ENCODE measurements at regions not wholly inside any gene's neighbourhood (a gene's known extent, or its start where the extent isn't known, plus 50 kb on each side); places are given as distances from the start of the nearest gene placed in this dataset.
"Not testable (repeated sequence)": the region's sequence is repeated elsewhere in the genome, so short reads cannot be mapped to it uniquely, and the experiment has no call there.

DNA sequence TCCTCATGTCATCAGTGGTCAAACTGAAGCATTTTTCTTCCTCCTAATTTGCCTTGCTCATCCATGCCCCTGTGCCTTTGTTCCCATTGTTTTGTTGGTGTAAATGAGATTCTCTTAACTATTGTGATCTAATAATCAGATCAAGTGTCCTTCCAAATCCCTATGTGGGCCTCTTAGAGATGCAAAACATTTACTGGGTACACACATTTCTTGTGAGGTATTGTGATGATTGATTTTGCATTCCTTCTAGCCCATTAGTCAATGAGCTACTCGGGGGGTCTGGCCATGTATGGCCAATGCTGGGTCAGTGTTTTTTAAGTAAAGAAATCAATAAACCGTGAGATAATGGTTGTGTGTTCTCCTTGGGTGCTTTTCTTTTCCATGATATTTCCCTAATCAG, 580.4 kb downstream of the VGLL3 start:
- no peaks in the 10 kb centered on the region for H3K36me3 ChIP-seq

GRCh38 chr3:86389759-86390158, 601.2 kb downstream of the VGLL3 start:
- not testable (repeated sequence) for H3K27me3 ChIP-seq; H3K27ac ChIP-seq; DNase-seq; H3K4me3 ChIP-seq; ATAC-seq (ENCODE audit: low FRiP score in 2 of 2); H3K36me3 ChIP-seq; H3K4me1 ChIP-seq; H3K9me3 ChIP-seq
- WGBS, 2 donors, result 42 to 55% methylated on average over 5 of the region's 5 CpGs

More for the DNA sequence above, 580.4 kb downstream of the VGLL3 start:
- Histone ChIP-seq H3K4me3 (no peak overlapping the region), H3K4me1 (no peaks in the 10 kb centered on the region), H3K27me3 (no peaks in the 10 kb centered on the region), H3K9me3 (no peaks in the 10 kb centered on the region), H3K27ac (no peak overlapping the region)
- TF ChIP-seq POLR2A (IDR thresholded peaks at IDR 0.05) (no peak), EP300 (IDR thresholded peaks at IDR 0.05) (no peak)
- 51 to 58% methylated on average over 2 of the region's 2 CpGs for WGBS, 2 donors
- no peak for DNase-seq
- no peak for ATAC-seq (ENCODE audit: low FRiP score in 2 of 2)

GRCh38 chr3:86388820-86389219, 602.1 kb downstream of the VGLL3 start:
- no peaks in the 10 kb centered on the region for H3K27me3 ChIP-seq
- no peaks in the 10 kb centered on the region for H3K9me3 ChIP-seq
- 73 to 77% methylated on average over 4 of the region's 4 CpGs for WGBS, 2 donors
- ATAC-seq (ENCODE audit: low FRiP score in 2 of 2), result no peak
- TF ChIP-seq POLR2A (IDR thresholded peaks at IDR 0.05) (no peak), EP300 (IDR thresholded peaks at IDR 0.05) (no peak), POLR2AphosphoS5 (IDR thresholded peaks at IDR 0.05) (no peak)
- TF ChIP-seq, protein P1, sequence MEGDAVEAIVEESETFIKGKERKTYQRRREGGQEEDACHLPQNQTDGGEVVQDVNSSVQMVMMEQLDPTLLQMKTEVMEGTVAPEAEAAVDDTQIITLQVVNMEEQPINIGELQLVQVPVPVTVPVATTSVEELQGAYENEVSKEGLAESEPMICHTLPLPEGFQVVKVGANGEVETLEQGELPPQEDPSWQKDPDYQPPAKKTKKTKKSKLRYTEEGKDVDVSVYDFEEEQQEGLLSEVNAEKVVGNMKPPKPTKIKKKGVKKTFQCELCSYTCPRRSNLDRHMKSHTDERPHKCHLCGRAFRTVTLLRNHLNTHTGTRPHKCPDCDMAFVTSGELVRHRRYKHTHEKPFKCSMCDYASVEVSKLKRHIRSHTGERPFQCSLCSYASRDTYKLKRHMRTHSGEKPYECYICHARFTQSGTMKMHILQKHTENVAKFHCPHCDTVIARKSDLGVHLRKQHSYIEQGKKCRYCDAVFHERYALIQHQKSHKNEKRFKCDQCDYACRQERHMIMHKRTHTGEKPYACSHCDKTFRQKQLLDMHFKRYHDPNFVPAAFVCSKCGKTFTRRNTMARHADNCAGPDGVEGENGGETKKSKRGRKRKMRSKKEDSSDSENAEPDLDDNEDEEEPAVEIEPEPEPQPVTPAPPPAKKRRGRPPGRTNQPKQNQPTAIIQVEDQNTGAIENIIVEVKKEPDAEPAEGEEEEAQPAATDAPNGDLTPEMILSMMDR (IDR thresholded peaks at IDR 0.05), result no peak
- H3K4me3 ChIP-seq, result no peak overlapping the region
- DNase-seq, result no peak
- H3K36me3 ChIP-seq, result no peaks in the 10 kb centered on the region
- H3K27ac ChIP-seq, result no peak overlapping the region
- H3K4me1 ChIP-seq, result no peaks in the 10 kb centered on the region

DNA sequence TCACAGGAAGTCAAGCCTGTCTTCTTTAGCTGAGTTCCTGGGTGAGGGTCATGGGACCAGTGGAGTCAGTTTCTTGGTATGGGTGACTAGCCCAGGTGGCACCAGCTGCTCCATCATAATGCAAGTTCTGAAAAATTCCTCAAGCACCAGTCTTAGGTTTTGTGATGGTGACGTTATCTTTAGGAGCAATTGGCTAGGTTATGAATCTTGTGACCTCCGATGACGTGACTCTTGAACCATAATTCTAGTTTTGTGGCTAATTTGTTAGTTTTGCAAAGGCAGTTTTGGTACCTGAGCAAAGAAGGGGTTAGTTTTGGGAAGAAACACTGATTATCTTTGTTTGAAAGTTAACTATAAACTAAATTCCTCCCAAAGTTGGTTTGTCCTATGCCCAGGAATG, 608.4 kb downstream of the VGLL3 start:
- DNase-seq (no peak), ATAC-seq (ENCODE audit: low FRiP score in 2 of 2) (no peak)
- Histone ChIP-seq H3K4me1 (no peaks in the 10 kb centered on the region), H3K27me3 (no peaks in the 10 kb centered on the region), H3K9me3 (no peaks in the 10 kb centered on the region), H3K36me3 (no peaks in the 10 kb centered on the region), H3K4me3 (no peak overlapping the region), H3K27ac (no peak overlapping the region)
- WGBS, 2 donors, result 78 to 87% methylated on average over 3 of the region's 3 CpGs
- TF ChIP-seq, protein P1 (IDR thresholded peaks at IDR 0.05), result no peak
- no peak for TF ChIP-seq POLR2AphosphoS5 (IDR thresholded peaks at IDR 0.05)
- no peak for TF ChIP-seq POLR2A (IDR thresholded peaks at IDR 0.05)
- no peak for TF ChIP-seq EP300 (IDR thresholded peaks at IDR 0.05)

DNA sequence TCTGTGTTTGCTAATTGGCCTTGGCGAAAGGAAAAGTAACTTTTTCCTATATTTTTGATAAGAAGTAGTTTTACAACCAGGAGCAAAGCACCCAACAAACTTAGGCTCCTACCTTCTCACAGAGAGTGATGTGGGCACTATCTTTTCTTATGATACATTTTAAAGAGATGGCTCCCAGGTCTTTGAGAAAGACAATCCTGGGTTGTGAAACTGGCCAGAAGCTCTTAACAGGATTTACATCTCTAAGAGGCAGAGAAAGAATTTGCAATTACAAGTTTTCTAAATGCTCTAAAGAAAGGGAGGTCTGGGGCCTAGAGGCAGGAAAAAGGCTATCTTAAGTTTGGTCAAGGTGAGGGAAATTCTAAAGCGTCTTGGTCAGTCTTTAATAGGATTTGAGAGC, 609.7 kb downstream of the VGLL3 start:
- no peak for TF ChIP-seq POLR2A (IDR thresholded peaks at IDR 0.05)
- TF ChIP-seq EP300 (IDR thresholded peaks at IDR 0.05), result no peak
- no peak for TF ChIP-seq POLR2AphosphoS5 (IDR thresholded peaks at IDR 0.05)
- TF ChIP-seq, protein P1 (IDR thresholded peaks at IDR 0.05), result no peak
- DNase-seq (no peak), ATAC-seq (ENCODE audit: low FRiP score in 2 of 2) (no peak)
- H3K27ac ChIP-seq, result no peak overlapping the region
- H3K9me3 ChIP-seq, result no peaks in the 10 kb centered on the region
- no peaks in the 10 kb centered on the region for H3K36me3 ChIP-seq
- H3K4me1 ChIP-seq, result no peaks in the 10 kb centered on the region
- 77 to 92% methylated on average over 2 of the region's 2 CpGs for WGBS, 2 donors
- no peaks in the 10 kb centered on the region for H3K27me3 ChIP-seq
- H3K4me3 ChIP-seq, result no peak overlapping the region

DNA sequence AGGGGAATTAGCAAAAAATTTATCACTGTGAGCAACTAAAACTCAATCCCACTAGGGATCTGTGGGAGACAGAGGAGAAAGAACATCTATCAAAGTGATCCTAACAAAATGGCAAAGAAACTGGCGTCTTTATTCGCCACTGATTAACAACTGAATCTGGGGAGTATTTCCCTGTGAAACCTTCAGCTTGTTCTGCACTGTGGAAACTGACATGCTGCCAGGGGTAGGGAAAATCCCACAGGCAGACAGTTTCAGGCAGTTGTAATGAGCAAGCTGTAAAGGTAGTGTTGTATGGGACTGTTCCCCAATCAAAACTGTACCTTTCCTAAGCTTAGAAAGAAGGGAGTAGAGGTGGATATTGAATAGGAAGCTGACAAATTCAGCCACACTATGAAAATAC, 611.7 kb downstream of the VGLL3 start:
- no peaks in the 10 kb centered on the region for H3K9me3 ChIP-seq
- WGBS, 2 donors, result 90 to 97% methylated on average over 2 of the region's 2 CpGs
- no peak overlapping the region for H3K27ac ChIP-seq
- H3K4me1 ChIP-seq, result no peaks in the 10 kb centered on the region
- DNase-seq (no peak), ATAC-seq (ENCODE audit: low FRiP score in 2 of 2) (no peak)
- H3K4me3 ChIP-seq, result no peak overlapping the region
- no peak for TF ChIP-seq EP300 (IDR thresholded peaks at IDR 0.05)
- TF ChIP-seq POLR2AphosphoS5 (IDR thresholded peaks at IDR 0.05), result no peak
- no peak for TF ChIP-seq POLR2A (IDR thresholded peaks at IDR 0.05)
- TF ChIP-seq, protein P1 (IDR thresholded peaks at IDR 0.05), result no peak
- no peaks in the 10 kb centered on the region for H3K36me3 ChIP-seq
- H3K27me3 ChIP-seq, result no peaks in the 10 kb centered on the region
